ENCODE measurements at regions not wholly inside any gene's neighbourhood (a gene's known extent, or its start where the extent isn't known, plus 50 kb on each side); places are given as distances from the start of the nearest gene placed in this dataset.
"Not testable (repeated sequence)": the region's sequence is repeated elsewhere in the genome, so short reads cannot be mapped to it uniquely, and the experiment has no call there.

GRCh38 chr3:95265129-95265528 is 1202.3 kb downstream of the NSUN3 start:
- DNase-seq (ENCODE audit: low read depth in 2 of 2) = no peak

- DNase-seq (ENCODE audit: low read depth in 2 of 2) = no peak
These were observed 1208.5 kb downstream of the NSUN3 start for GRCh38 chr3:95271395-95271794.

GRCh38 chr3:95272166-95272565 is 1209.3 kb downstream of the NSUN3 start:
- no peak for DNase-seq (ENCODE audit: low read depth in 2 of 2)

- DNase-seq (ENCODE audit: low read depth in 2 of 2) = no peak
These were observed 1209.9 kb downstream of the NSUN3 start for GRCh38 chr3:95272781-95273180.

GRCh38 chr3:95277613-95278012 is 1214.8 kb downstream of the NSUN3 start:
- DNase-seq (ENCODE audit: low read depth in 2 of 2) = no peak

GRCh38 chr3:95280711-95281352 is 1218.0 kb downstream of the NSUN3 start:
- no peak for DNase-seq (ENCODE audit: low read depth in 2 of 2)

GRCh38 chr3:95289295-95289694 is 1226.4 kb downstream of the NSUN3 start:
- DNase-seq (ENCODE audit: low read depth in 2 of 2) = no peak

- DNase-seq (ENCODE audit: low read depth in 2 of 2) = no peak
These were observed 1234.7 kb downstream of the NSUN3 start for GRCh38 chr3:95297581-95297980.

GRCh38 chr3:95302044-95302443 is 1239.2 kb downstream of the NSUN3 start:
- no peak for DNase-seq (ENCODE audit: low read depth in 2 of 2)

GRCh38 chr3:95310560-95310959 is 1247.7 kb downstream of the NSUN3 start:
- DNase-seq (ENCODE audit: low read depth in 2 of 2) = no peak

GRCh38 chr3:95311272-95311671 is 1248.4 kb downstream of the NSUN3 start:
- no peak for DNase-seq (ENCODE audit: low read depth in 2 of 2)

GRCh38 chr3:95312650-95313049 is 1249.8 kb downstream of the NSUN3 start:
- DNase-seq (ENCODE audit: low read depth in 2 of 2) = no peak

- DNase-seq (ENCODE audit: low read depth in 2 of 2) = no peak
These were observed 1257.1 kb downstream of the NSUN3 start for GRCh38 chr3:95319921-95320494.

- DNase-seq (ENCODE audit: low read depth in 2 of 2) = no peak
These were observed 1264.6 kb downstream of the NSUN3 start for GRCh38 chr3:95327478-95327877.

GRCh38 chr3:95333826-95334225 is 1271.0 kb downstream of the NSUN3 start:
- DNase-seq (ENCODE audit: low read depth in 2 of 2) = no peak

GRCh38 chr3:95334461-95334860 is 1271.6 kb downstream of the NSUN3 start:
- no peak for DNase-seq (ENCODE audit: low read depth in 2 of 2)

GRCh38 chr3:95335517-95335916 is 1272.7 kb downstream of the NSUN3 start:
- DNase-seq (ENCODE audit: low read depth in 2 of 2) = no peak

GRCh38 chr3:95338446-95338845 is 1275.6 kb downstream of the NSUN3 start:
- DNase-seq (ENCODE audit: low read depth in 2 of 2) = no peak

- no peak for DNase-seq (ENCODE audit: low read depth in 2 of 2)
These were observed 1278.5 kb downstream of the NSUN3 start for GRCh38 chr3:95341314-95341713.

- no peak for DNase-seq (ENCODE audit: low read depth in 2 of 2)
These were observed 1280.4 kb downstream of the NSUN3 start for GRCh38 chr3:95343228-95343627.

- DNase-seq (ENCODE audit: low read depth in 2 of 2) = no peak
These were observed 1280.9 kb downstream of the NSUN3 start for GRCh38 chr3:95343767-95344166.

- DNase-seq (ENCODE audit: low read depth in 2 of 2) = not testable (repeated sequence)
These were observed 1285.1 kb downstream of the NSUN3 start for GRCh38 chr3:95347936-95348335.

- DNase-seq (ENCODE audit: low read depth in 2 of 2) = no peak
These were observed 1286.0 kb downstream of the NSUN3 start for GRCh38 chr3:95348879-95349278.

- no peak for DNase-seq (ENCODE audit: low read depth in 2 of 2)
These were observed 1287.2 kb downstream of the NSUN3 start for GRCh38 chr3:95350049-95350448.
